OCI-LY3 (cell line): ENCODE measurements at regions not wholly inside any gene's neighbourhood (a gene's known extent, or its start where the extent isn't known, plus 50 kb on each side); places are given as distances from the start of the nearest gene placed in this dataset.

Source experiments
- H2AFZ ChIP-seq: fragments of 200-600, 300-600 bp; shearing (Covaris generic); 2 replicates; pipeline ENCODE4 v1.6.0; 2014; ENCODE audit warnings: antibody characterized with exemption, low read depth, low read length
- H3K27ac ChIP-seq: fragments of 200-600, 300-600 bp; sonication (generic); 2 replicates; pipeline ENCODE4 v1.5.1; 2014; ENCODE audit warnings: mild to moderate bottlenecking, low read length, moderate library complexity, mixed read lengths
- H3K27me3 ChIP-seq: fragments of 200-600, 300-600 bp; sonication (generic); 2 replicates; pipeline ENCODE4 v1.6.1; 2014; ENCODE audit warnings: low read depth, low read length, mixed read lengths
- H3K36me3 ChIP-seq: fragments of 200-600, 300-600 bp; sonication (generic); replicated peaks from 2 replicates; pipeline ENCODE3; 2014; ENCODE audit warnings: low read depth, low read length, mixed read lengths
- H3K4me1 ChIP-seq: fragments of 300-600, 200-600 bp; sonication (generic); 2 replicates; pipeline ENCODE4 v1.6.1; 2014; ENCODE audit warnings: low read length, mixed read lengths
- H3K4me2 ChIP-seq: fragments of 200-600, 300-600 bp; sonication (generic); 2 replicates; pipeline ENCODE4 v1.6.1; 2014; ENCODE audit warnings: low read length, mixed read lengths
- H3K4me3 ChIP-seq: fragments of 300-600, 200-600 bp; sonication (generic); 2 replicates; pipeline ENCODE4 v1.5.1; 2014; ENCODE audit warnings: antibody characterized with exemption, mild to moderate bottlenecking, low read length, moderate library complexity
- H3K79me2 ChIP-seq: fragments of 300-600, 200-600 bp; shearing (Covaris generic); 2 replicates; pipeline ENCODE4 v1.6.1; 2014; ENCODE audit warnings: mild to moderate bottlenecking, low read length, mixed read lengths
- H3K9ac ChIP-seq: fragments of 300-600, 200-600 bp; shearing (Covaris generic); 2 replicates; pipeline ENCODE4 v1.6.0; 2014; ENCODE audit warnings: mild to moderate bottlenecking, low read length, moderate library complexity
- H3K9me3 ChIP-seq: fragments of 200-600, 300-600 bp; shearing (Covaris generic); 2 replicates; pipeline ENCODE4 v1.6.1; 2014; ENCODE audit warnings: low read length, mixed read lengths; ENCODE audit not compliant: insufficient read depth
- H4K20me1 ChIP-seq: fragments of 200-600, 300-600 bp; sonication (generic); 2 replicates; pipeline ENCODE4 v1.6.1; 2016; ENCODE audit warnings: low read length, mixed read lengths; ENCODE audit not compliant: insufficient read depth
- EZH2phosphoT487 ChIP-seq: fragments of 200-600 bp; shearing (Covaris generic); IDR thresholded peaks from 2 replicates; pipeline ENCODE4 v1.6.1; 2018; ENCODE audit warnings: antibody characterized with exemption, mixed run types, low read depth
- TF ChIP-seq, protein P1 (sequence below): fragments of 200-600, 300-600 bp; sonication (generic); IDR thresholded peaks from 2 replicates; pipeline ENCODE4 v1.5.1; 2014; ENCODE audit warnings: antibody characterized with exemption, low read length, low read depth

- H3K4me2 ChIP-seq = no peak overlapping the region
Observed at GRCh38 chr4:141524116-141524515, 112.3 kb upstream of the IL15 start.

DNA sequence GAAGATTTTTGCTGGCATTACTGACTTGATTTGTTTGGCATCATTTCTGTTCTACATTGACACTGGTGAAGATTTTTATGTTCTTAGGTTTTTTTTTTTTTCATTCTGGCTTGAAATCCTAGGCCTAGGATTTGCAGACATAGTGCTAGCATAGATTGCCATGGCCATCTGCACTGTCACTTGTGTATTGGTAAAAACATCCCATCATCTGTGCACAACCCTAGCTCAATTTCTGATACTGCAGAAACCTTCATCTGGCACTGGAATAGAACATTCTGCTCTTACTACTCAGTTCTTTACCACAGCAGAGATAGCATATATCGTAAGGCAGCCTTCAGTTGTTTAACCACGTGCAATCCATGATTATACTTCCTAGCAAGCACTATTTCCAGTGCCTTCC, 111.5 kb upstream of the IL15 start:
- TF ChIP-seq, protein P1, sequence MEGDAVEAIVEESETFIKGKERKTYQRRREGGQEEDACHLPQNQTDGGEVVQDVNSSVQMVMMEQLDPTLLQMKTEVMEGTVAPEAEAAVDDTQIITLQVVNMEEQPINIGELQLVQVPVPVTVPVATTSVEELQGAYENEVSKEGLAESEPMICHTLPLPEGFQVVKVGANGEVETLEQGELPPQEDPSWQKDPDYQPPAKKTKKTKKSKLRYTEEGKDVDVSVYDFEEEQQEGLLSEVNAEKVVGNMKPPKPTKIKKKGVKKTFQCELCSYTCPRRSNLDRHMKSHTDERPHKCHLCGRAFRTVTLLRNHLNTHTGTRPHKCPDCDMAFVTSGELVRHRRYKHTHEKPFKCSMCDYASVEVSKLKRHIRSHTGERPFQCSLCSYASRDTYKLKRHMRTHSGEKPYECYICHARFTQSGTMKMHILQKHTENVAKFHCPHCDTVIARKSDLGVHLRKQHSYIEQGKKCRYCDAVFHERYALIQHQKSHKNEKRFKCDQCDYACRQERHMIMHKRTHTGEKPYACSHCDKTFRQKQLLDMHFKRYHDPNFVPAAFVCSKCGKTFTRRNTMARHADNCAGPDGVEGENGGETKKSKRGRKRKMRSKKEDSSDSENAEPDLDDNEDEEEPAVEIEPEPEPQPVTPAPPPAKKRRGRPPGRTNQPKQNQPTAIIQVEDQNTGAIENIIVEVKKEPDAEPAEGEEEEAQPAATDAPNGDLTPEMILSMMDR = no peak
- TF ChIP-seq EZH2phosphoT487 = no peak
- H3K27me3 ChIP-seq = no peaks in the 10 kb centered on the region
- H2AFZ ChIP-seq = no peak overlapping the region
- no peaks in the 10 kb centered on the region for H3K36me3 ChIP-seq
- no peak overlapping the region for H3K27ac ChIP-seq
- H3K9ac ChIP-seq = no peak overlapping the region
- no peak overlapping the region for H3K4me3 ChIP-seq
- no peaks in the 10 kb centered on the region for H3K4me1 ChIP-seq
- H3K4me2 ChIP-seq = no peak overlapping the region
- H4K20me1 ChIP-seq = no peaks in the 10 kb centered on the region
- no peaks in the 10 kb centered on the region for H3K79me2 ChIP-seq
- no peaks in the 10 kb centered on the region for H3K9me3 ChIP-seq

More at GRCh38 chr4:141524116-141524515, 112.3 kb upstream of the IL15 start:
- no peaks in the 10 kb centered on the region for H4K20me1 ChIP-seq
- H3K27ac ChIP-seq = no peak overlapping the region
- H3K36me3 ChIP-seq = no peaks in the 10 kb centered on the region
- H3K9me3 ChIP-seq = no peaks in the 10 kb centered on the region
- no peaks in the 10 kb centered on the region for H3K4me1 ChIP-seq
- no peaks in the 10 kb centered on the region for H3K79me2 ChIP-seq
- H2AFZ ChIP-seq = no peak overlapping the region
- H3K4me3 ChIP-seq = no peak overlapping the region
- H3K27me3 ChIP-seq = no peaks in the 10 kb centered on the region
- H3K9ac ChIP-seq = no peak overlapping the region
- TF ChIP-seq, protein P1 = no peak
- no peak for TF ChIP-seq EZH2phosphoT487

GRCh38 chr4:141530627-141531026, 105.8 kb upstream of the IL15 start:
- Histone ChIP-seq H3K36me3 (no peaks in the 10 kb centered on the region), H4K20me1 (no peaks in the 10 kb centered on the region), H3K4me1 (peaks cover 7% of the 10 kb centered on the region), H3K27me3 (no peaks in the 10 kb centered on the region), H3K9me3 (no peaks in the 10 kb centered on the region), H3K79me2 (no peaks in the 10 kb centered on the region), H3K4me3 (no peak overlapping the region), H3K27ac (no peak overlapping the region), H2AFZ (no peak overlapping the region), H3K4me2 (no peak overlapping the region), H3K9ac (no peak overlapping the region)
- TF ChIP-seq, protein P1 = no peak
- no peak for TF ChIP-seq EZH2phosphoT487

DNA sequence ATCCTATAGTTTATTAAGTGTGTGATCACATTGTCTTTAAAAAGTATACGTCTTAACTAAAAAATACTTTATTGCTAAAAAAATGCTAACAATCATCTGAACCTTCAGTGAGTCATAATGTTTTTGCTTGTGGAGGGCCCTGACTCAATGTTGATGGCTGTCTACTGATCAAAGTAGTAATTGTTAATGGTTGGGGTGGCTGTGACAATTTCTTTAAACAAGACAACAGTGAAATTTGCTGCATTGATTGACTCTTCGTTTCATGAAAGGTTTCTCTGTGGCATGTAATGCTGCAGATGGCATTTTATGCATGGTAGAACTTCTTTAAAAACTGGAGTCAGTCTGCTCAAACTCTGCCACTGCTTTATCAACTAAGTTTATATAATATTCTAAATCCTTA, 101.4 kb upstream of the IL15 start:
- Histone ChIP-seq H3K9me3 (0 out of 2 replicates have a peak, but pooled peaks cover 6% of the 10 kb centered on the region), H3K36me3 (no peaks in the 10 kb centered on the region), H4K20me1 (no peaks in the 10 kb centered on the region), H3K4me3 (no peak overlapping the region), H3K27me3 (no peaks in the 10 kb centered on the region), H2AFZ (no peak overlapping the region), H3K9ac (no peak overlapping the region), H3K4me1 (peaks cover 7% of the 10 kb centered on the region), H3K4me2 (no peak overlapping the region), H3K79me2 (no peaks in the 10 kb centered on the region), H3K27ac (no peak overlapping the region)
- TF ChIP-seq, protein P1 = no peak
- TF ChIP-seq EZH2phosphoT487 = no peak
